ENCODE measurements at regions not wholly inside any gene's neighbourhood (a gene's known extent, or its start where the extent isn't known, plus 50 kb on each side); places are given as distances from the start of the nearest gene placed in this dataset.
"Not testable (repeated sequence)": the region's sequence is repeated elsewhere in the genome, so short reads cannot be mapped to it uniquely, and the experiment has no call there.

DNA sequence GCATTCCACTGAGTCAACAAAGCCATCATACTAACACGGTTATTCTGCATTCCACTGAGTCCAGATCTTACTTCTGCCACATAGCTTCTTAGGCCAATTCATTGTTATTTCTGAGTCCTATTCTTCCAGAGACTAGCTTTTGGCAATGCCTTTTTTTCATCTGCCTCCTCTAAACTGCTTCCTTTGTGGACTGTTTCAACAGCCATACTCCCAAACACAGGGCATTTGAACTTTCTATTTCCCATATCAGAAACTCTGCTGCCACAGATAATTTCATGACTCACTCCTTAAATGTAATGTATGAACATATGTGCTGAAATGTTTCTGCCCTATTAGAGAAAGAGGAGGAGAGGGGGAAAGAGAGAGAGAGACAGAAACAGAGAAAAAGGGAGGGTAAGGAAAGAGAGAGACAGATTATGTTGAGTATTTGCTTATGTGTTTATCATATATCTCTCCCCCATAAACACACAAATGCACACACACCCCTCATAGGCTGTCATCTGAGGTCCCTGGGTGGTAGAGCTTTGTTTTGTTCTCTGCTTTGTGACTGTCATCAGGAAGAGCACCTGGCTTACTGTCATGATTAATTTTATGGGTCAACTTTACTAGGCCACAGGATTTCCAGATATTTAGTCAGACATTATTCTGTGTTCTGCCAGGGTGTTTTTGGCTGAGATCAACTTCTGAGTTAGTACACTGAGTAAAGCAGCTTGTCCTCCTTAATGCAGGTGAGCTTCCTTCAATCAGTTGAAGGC lies 308.0 kb upstream of the KCND2 start:
- POLR2A ChIA-PET (ENCODE audit: low non-redundant PET) = no interaction called here
- CTCF ChIA-PET = interaction anchor here (0.6 to 1.0 kb wide), 2 partner anchors 29 to 125 kb away, joined by 4 to 5 read pairs; no protein-coding TSS in a partner anchor
- no peak overlapping the region for H3K27ac ChIP-seq
- TF ChIP-seq, protein P1, sequence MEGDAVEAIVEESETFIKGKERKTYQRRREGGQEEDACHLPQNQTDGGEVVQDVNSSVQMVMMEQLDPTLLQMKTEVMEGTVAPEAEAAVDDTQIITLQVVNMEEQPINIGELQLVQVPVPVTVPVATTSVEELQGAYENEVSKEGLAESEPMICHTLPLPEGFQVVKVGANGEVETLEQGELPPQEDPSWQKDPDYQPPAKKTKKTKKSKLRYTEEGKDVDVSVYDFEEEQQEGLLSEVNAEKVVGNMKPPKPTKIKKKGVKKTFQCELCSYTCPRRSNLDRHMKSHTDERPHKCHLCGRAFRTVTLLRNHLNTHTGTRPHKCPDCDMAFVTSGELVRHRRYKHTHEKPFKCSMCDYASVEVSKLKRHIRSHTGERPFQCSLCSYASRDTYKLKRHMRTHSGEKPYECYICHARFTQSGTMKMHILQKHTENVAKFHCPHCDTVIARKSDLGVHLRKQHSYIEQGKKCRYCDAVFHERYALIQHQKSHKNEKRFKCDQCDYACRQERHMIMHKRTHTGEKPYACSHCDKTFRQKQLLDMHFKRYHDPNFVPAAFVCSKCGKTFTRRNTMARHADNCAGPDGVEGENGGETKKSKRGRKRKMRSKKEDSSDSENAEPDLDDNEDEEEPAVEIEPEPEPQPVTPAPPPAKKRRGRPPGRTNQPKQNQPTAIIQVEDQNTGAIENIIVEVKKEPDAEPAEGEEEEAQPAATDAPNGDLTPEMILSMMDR (conservative IDR thresholded peaks at IDR 0.05; ENCODE audit: low read depth) = no peak
- no peak for DNase-seq (ENCODE audit: low spot score)

DNA sequence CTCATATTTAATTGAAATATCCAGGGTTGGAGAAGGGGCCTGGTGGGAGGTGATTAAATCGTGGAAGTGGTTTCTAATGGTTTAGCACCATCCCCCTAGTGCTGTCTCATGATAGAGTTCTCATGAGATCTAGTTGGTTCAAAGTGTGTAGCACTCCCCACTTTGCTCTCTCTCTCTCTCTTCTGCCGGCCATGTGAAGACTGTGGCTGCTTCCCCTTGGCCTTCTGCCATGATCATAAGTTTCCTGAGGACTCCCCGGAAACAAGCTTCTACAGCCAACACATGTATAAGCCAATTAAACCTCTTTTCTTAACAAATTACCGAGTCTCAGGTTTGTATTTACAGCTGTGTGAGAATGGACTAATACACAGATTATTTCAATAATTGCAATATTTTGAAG lies 305.8 kb upstream of the KCND2 start:
- TF ChIP-seq, protein P1 (conservative IDR thresholded peaks at IDR 0.05; ENCODE audit: low read depth) = no peak
- ChIA-PET CTCF (no interaction called here), POLR2A (ENCODE audit: low non-redundant PET) (no interaction called here)
- no peak for DNase-seq (ENCODE audit: low spot score)
- no peak overlapping the region for H3K27ac ChIP-seq

DNA sequence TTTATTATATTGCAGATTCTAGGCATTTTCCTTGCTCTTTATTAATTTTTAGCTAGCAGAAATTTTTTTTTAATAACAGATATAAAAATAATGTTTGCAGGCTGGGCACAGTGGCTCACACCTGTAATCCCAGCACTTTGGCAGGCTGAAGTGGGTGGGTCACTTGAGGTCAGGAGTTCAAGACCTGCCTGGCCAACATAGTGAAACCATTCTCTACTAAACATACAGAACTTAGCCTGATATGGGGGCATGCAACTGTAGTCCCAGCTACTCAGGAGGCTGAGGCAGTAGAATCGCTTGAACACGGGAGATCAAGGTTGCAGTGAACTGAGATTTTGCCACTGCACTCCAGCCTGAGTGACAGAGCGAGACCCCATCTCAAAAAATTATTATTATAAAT lies 304.6 kb upstream of the KCND2 start:
- DNase-seq (ENCODE audit: low spot score); POLR2A ChIA-PET (ENCODE audit: low non-redundant PET); H3K27ac ChIP-seq: not testable (repeated sequence)
- CTCF ChIA-PET = interaction anchor here (0.5 to 0.7 kb wide), 3 partner anchors 297 to 487 kb away, joined by 3 to 5 read pairs (median 4); no protein-coding TSS in a partner anchor

DNA sequence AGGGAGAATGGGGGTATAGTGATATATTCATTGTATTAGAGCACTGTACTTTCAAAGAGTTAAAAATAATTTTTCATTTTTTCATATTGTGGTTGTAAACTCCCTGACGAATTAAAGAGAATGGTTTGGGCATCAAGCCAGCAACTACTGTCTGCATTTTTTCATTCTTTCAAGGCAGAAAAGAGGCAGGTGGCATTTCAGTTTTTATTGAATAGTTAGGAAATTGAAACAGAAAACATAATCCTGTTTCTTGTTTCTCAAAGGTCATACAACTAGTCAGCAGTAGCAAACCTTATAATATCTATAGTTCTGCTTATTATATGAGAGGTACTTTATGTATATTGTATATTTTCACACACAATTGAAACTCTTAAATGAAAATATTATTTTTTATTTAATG lies 303.9 kb upstream of the KCND2 start:
- H3K27ac ChIP-seq = no peak overlapping the region
- DNase-seq (ENCODE audit: low spot score) = no peak
- TF ChIP-seq, protein P1 (conservative IDR thresholded peaks at IDR 0.05; ENCODE audit: low read depth) = no peak
- ChIA-PET POLR2A (ENCODE audit: low non-redundant PET) (no interaction called here), CTCF (interaction anchor here (0.5 kb wide), 1 partner anchor 297 kb away, joined by 4 read pairs; no protein-coding TSS in a partner anchor)

DNA sequence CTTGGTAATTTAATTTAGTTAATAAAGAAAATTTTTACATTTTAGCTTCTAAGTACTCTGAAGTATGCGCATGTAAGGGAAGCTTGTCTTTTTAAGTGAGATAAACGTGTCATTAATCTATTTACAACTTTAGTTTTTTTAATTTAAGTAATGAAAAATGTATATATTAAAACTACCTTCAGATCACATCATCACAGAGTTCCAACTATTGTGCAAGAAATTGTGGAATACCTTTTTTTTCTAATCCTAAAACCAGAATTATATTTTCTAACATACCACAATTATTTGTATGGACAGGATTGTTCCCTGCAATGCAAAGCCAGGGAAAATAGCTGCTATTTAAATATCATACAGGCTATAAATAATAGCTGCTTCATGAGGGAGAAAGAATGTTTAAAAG lies 303.2 kb upstream of the KCND2 start:
- CTCF ChIA-PET = interaction anchor here (0.6 kb wide), 1 partner anchor 1810 kb away, joined by 4 read pairs; no protein-coding TSS in a partner anchor
- POLR2A ChIA-PET (ENCODE audit: low non-redundant PET) = no interaction called here
- no peak overlapping the region for H3K27ac ChIP-seq
- TF ChIP-seq, protein P1 (conservative IDR thresholded peaks at IDR 0.05; ENCODE audit: low read depth) = no peak
- DNase-seq (ENCODE audit: low spot score) = no peak

DNA sequence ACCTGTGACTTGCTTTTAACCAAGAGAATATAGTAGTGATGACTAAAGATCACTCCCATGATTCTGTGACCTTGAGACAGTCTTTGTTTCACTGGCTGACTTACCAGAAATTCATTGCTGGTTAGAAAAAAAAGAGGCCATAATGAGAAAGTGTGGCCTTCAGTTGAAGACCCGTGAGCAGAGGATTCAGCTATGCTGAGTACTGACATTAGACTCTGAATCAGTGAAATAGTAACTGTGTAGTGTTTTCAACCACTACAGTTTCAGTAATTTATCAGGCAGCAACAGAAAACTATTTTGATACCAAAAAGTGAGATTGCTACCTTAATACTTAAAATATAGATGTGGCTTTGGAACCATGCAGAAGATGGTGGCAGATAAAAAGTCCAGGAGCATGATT lies 298.0 kb upstream of the KCND2 start:
- TF ChIP-seq, protein P1 (conservative IDR thresholded peaks at IDR 0.05; ENCODE audit: low read depth) = no peak
- DNase-seq (ENCODE audit: low spot score) = no peak
- ChIA-PET CTCF (no interaction called here), POLR2A (ENCODE audit: low non-redundant PET) (no interaction called here)
- H3K27ac ChIP-seq = no peak overlapping the region

DNA sequence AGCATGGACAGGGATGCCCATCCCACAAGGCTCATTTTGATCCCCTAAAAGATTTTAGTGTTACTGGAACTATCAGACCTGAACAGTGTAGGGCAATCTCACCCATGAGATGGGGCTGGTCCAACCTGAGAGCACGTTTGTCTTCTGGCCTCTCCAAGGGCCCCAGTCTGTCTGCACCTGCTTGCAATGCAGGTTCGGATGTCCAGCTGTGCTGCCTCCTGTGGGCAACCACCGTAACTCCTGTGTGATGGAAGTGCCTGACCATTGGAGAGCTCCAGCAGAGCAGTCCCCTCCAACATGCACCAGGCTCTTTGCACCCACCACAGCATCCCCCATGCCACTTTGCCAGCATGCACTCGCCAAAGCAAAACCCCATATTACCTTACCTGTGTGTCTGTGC lies 290.1 kb upstream of the KCND2 start:
- TF ChIP-seq, protein P1 (conservative IDR thresholded peaks at IDR 0.05; ENCODE audit: low read depth) = no peak
- ChIA-PET POLR2A (ENCODE audit: low non-redundant PET) (no interaction called here), CTCF (no interaction called here)
- no peak overlapping the region for H3K27ac ChIP-seq
- DNase-seq (ENCODE audit: low spot score) = no peak

Data from RWPE1 (cell line).